ENCODE measurements at regions not wholly inside any gene's neighbourhood (a gene's known extent, or its start where the extent isn't known, plus 50 kb on each side); places are given as distances from the start of the nearest gene placed in this dataset.

DNA sequence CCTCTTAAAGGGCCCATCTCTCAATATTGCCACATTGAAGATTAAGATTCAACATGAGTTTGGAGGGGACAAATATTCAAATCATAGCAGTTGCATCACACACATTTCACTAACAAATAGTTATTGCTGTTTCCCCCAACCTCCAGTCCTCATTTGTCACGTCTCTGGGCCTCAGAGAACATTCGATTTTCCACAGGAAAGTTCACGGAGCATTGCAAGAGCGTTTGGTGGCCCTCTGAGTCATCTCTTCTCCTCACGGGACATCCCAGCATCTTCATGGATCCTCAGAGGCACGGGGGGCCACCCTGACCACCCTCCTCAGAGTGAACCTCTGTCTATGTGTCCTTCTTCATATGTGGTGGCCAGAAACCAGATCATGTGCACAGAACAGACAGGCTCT is 50.3 kb upstream of the CHST15 start:
- no peak overlapping the region for H3K27ac Mint-ChIP-seq
- no peaks in the 10 kb centered on the region for H3K36me3 Mint-ChIP-seq
- peaks cover 0 to 4% (median 2%) of the 10 kb centered on the region in 3 donors for H3K27me3 Mint-ChIP-seq (ENCODE audit: low read depth in 3 of 3)
- H3K9me3 Mint-ChIP-seq = peaks cover 0 to 2% (median 0%) of the 10 kb centered on the region in 6 donors
- no peak for DNase-seq
- H3K4me1 Mint-ChIP-seq = no peaks in the 10 kb centered on the region
- H3K4me3 Mint-ChIP-seq = no peak overlapping the region

Measured in immature natural killer cell (primary cell).